GM12874 (cell line): ENCODE measurements at regions not wholly inside any gene's neighbourhood (a gene's known extent, or its start where the extent isn't known, plus 50 kb on each side); places are given as distances from the start of the nearest gene placed in this dataset.

Source experiments
- TF ChIP-seq, protein P1 (sequence below): IDR thresholded peaks from 2 replicates; pipeline ENCODE4 v1.5.1; 2011; ENCODE audit warnings: low read depth, mild to moderate bottlenecking, control low read depth, low read length, moderate library complexity; ENCODE audit not compliant: insufficient read depth

GRCh38 chr6:30800871-30801270 lies 56.5 kb upstream of the IER3 start:
- TF ChIP-seq, protein P1, sequence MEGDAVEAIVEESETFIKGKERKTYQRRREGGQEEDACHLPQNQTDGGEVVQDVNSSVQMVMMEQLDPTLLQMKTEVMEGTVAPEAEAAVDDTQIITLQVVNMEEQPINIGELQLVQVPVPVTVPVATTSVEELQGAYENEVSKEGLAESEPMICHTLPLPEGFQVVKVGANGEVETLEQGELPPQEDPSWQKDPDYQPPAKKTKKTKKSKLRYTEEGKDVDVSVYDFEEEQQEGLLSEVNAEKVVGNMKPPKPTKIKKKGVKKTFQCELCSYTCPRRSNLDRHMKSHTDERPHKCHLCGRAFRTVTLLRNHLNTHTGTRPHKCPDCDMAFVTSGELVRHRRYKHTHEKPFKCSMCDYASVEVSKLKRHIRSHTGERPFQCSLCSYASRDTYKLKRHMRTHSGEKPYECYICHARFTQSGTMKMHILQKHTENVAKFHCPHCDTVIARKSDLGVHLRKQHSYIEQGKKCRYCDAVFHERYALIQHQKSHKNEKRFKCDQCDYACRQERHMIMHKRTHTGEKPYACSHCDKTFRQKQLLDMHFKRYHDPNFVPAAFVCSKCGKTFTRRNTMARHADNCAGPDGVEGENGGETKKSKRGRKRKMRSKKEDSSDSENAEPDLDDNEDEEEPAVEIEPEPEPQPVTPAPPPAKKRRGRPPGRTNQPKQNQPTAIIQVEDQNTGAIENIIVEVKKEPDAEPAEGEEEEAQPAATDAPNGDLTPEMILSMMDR = no peak

DNA sequence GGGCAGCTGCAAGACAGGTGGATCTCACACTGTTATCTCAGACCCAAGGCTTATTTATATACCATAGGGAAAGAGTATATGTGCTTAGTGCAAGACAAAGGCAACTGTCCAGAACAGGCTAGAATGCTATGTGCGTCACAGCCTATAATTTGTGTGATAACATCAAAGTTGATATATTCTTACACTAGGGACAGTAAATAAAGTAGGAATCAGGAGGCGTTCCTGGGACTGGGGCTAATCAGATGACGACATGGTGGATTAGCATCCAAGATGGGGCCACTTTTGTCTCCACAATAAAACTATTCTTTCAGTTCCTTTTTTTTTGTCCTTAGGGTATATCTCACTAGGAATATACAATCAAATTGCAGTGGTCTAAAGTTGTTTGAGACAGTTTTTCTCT lies 54.9 kb upstream of the IER3 start:
- TF ChIP-seq, protein P1 = no peak

DNA sequence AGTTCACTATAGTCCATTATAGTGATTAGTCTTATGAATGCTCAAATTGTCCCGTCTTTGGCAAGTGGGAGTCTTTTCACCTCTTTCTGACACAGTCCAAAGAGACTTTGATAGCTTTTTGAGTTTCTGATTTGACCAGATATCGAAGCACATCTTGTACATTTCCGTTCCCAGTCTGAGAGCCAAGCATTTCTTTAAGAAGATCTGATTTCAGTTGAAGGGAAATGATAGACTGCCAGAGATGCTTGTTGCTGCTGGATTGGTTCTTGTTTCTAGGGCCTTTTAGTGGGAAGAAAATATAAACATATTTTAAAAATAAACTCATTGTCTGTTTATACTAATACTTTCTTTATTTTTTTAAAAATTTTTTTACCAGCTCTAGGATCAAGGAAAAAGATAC lies 54.1 kb upstream of the IER3 start:
- TF ChIP-seq, protein P1 = no peak

DNA sequence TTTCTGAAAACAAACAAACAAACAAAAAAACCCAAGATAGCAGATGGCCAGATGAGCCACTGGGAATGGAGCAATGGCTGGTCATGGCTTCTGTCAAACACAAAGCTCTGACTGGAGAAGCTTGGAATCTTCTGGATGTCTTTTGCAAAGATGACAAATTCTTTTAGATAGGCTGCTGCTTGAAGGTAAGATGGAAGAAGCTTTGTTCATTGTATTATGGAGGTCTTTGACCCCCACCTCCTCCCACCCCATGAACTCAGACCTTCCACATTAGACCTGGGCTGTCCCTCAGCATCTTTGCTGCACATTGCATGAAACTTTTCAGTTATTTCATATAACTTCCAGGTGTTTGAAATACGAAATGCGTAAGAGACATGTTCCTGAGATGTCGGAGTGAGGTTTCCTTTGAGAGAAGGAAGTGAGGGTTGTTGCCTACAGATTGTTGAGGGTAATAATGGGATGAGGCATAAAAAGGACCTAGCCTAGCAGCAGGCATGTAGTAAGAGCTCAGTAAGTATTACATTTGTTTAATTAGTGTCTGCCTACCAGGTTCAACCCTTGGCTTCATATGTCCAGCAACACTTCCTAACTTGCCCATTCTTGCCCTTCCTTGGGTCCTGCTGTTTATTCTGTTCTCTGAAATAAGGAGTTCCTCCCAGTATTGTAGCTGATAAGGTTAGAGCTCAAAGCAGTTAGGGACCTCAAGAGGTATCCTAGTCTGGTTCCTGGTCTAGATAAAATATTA lies 51.4 kb upstream of the IER3 start:
- TF ChIP-seq, protein P1 = no peak
